ENCODE measurements at regions not wholly inside any gene's neighbourhood (a gene's known extent, or its start where the extent isn't known, plus 50 kb on each side); places are given as distances from the start of the nearest gene placed in this dataset.
"Not testable (repeated sequence)": the region's sequence is repeated elsewhere in the genome, so short reads cannot be mapped to it uniquely, and the experiment has no call there.

DNA sequence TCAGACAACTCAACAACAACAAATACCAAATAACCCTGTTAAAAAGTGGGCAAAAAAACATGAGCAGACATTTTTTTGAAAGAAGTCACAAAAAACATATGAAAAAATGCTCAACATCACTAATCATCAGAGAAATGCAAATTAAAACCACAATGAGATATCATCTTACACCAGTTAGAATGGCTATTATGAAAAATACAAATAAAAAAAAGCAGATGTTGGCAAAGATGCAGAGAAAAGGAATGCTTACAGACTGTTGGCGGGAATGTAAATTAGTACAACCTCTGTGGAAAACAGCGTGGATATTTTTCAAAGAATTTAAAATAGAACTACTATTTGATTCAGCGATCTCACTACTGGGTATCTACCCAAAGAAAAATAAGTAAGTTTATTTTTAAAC, 114.0 kb downstream of the SLC38A4 start:
- DNase-seq, result no peak

DNA sequence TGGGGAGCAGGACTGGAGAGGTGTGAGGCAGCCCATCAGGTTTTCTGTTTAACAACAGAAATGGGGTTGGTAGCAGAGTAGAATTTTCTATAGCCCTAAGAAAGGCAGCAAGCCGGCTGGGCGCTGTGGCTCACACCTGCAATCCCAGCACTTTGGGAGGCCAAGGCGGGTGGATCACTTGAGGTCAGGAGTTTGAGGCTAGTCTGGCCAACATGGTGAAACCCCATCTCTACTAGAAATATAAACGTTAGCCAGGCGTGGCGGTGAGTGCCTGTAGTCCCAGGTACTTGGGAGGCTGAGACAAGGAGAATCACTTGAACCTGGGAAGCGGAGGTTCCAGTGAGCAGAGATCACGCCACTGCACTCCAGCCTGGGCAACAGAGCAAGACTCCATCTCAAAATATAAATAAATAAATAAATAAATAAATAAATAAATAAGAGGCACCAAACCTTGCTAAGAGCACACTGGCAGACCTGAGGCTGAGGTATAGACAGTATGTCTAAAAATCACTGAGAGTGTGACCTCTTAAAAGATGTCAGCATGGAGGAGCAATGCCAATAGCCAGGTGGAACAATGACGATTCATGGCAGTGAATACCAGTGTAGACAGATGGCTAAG, 115.6 kb downstream of the SLC38A4 start:
- no peak for DNase-seq

DNA sequence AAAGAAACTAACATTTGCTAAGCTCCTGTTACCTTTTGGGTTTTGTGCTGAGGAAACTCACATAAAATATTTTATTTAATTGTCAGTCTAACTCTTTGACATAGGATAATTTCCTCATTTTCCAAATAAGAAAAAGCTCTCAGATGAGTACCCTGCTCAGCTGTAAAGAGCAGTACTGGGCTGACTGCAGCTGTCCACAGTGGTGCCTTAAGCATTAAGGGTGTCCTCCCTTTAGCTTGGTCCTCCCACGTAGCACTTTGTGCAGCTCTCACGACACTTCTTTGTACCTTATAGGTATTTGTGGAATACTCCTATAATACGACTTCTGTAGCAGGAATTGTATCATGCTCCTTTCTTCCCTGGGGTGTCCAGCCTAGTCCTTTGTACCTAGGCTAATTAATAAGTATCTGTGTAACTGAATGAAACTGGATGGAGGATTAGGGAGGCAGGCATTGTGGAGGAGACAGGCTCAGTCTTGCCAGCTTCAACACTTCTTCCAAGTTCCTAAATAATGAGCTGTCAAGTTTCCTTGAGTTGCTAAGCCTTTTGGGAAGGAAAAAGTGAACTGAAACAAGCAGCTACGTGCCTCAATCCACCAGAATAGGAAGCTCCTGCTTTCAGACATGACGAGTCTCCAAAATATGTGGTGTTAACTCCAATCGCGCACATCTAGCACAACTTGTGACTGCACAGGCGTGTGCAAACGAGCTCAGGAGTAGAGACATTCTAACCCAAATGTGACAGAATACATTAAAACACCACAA, 123.0 kb downstream of the SLC38A4 start:
- DNase-seq, result no peak

DNA sequence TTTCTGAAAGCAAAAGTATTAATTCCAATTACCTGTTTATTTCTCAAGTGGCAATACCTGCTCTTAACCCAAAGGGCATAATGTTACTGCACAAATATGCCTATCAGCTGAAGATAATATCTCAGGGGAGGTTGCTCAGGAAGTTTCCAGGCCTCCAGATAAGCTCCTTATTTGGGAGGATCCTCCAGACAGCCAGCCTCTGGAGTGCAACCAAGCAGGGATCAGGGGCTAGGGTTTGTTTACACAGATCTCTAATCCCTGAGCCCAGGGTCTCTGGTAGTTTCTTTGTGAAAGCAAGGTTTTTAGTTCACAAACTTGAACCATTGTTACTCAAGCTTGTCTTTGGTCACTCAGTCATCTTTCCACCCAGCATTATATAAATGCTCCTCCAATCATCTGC, 124.4 kb downstream of the SLC38A4 start:
- no peak for DNase-seq

DNA sequence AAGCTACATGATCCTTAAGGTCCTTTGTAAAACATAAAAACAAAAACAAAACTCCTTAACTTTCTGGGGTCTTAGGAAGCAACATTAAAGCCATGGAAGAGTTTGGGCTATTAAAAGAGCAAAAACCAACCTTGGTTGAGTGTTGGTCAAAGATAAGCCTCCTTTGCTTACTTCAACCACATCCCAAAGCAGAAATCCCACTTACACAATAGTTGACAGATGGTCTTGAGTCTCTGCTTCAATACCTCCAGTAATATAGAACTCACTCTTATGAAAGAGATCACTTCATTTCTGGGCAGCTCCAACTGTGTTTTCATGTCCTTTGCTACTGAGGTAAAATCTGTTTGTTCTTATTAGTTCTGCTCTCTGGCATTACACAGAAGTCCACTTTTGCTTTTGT, 125.8 kb downstream of the SLC38A4 start:
- no peak for DNase-seq

DNA sequence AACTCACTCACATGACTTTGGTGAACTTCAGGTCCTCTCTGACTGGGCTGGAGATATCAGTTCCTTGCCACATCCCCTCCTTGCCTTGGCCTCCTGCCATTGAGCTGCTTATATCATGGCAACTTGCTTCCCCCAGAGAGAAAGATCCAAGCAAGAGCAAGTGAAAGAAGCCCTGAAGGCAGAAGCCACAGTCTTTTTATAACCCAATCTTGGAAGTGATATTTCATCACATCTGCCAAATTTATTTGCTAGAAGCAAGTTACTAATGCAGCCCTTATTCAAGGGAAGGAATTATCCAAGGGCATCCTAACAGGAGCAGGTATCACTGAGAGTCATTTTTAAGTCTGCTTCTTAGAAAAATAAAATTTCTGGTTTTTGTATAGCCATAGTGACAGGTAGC, 127.8 kb downstream of the SLC38A4 start:
- no peak for DNase-seq

DNA sequence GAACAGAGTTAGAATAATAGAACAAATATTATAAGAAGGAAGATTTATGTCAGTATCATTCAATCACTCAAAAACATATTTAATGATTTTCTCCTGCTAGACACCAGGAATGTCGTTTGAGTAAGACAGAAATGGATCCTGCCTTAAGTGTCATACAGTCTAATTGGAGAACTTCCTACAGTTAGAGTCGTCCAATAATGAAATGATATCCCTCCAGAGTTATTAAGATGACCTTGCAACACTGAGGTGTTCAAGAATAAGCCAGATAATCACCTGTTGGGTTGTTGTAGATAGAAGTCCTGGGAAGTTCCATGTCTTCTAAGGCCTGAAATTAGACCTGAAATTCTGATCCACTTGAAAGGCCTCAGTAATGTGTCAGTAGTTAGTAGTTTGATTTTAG, 132.3 kb downstream of the SLC38A4 start:
- no peak for DNase-seq

DNA sequence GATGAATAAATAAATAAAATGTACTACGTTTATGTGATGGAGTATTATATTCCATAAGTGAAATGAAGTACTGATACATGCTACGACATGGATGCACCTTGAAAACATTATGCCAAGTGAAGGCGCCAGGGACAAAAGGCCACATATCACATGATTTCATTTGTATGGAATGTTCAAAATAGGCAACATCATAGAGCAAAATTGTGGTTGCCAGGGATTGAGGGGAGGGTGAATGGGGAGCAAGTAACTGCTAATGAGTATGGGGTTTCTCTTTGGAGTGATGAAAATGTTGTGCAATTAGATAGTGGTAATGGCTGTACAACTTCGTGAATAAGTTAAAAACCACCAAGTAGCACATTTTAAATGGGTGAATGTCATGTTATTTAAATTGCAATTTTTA, 132.8 kb downstream of the SLC38A4 start:
- DNase-seq, result no peak

DNA sequence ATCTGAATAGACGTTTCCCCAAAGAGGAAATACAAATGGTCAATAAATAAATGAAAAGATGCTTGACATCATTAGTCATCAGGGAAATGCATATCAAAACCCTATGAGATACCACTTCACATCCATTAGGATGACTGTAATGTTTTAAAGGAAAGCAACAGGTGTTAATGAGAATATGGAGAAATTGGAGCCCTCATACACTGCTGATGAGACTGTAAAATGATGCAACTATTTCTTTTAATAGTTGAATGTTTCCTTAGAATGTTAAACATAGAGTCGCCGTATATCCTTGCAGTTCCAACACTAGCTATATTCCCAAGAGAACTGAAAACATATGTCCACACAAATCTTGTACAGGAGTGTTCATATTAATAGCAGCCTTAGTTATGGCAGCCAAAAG, 133.2 kb downstream of the SLC38A4 start:
- DNase-seq, result no peak

DNA sequence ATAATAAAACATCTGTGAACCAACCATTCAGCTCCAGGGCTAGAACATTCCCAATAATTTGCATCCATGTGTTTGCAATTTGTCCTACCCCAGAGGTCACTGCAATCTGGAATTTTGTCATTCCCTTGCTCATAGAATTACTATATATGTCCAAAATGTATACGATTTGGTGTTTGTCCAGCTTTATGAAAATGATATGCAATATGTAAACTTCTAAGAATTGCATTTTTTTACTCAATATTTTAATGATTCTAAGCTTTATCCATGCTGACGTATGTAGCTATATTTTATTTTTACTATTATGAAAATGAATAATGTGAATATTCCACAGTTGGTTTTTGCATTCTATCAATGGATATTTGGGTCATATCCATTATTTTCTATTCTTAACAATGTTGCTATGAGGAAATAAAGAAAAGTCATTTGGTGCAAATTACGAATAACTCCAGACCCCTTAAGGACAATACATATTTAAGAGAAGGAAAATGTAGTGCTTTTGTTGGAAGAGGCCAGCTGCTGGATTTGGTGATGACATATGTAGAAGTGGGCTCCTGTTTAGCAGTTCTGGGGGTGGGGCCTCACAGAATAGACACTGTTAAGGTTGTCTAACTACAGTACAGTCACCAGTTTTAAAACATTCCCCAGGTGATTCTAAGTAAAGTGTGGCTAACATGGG, 139.4 kb downstream of the SLC38A4 start:
- no peak for DNase-seq

DNA sequence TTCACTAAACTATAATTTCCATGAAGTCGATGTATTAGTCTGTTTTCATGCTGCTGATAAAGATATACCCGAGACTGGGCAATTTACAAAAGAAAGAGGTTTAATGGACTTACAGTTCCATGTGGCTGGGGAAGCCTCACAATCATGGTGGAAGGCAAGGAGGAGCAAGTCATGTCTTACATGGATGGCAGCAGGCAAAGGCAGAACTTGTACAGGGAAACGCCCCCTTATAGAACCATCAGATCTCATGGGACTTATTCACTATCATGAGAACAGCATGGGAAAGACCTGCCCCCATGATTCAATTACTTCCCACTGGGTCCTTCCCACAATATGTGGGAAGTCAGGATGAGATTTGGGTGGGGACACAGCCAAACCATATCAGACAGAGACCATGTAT, 141.6 kb downstream of the SLC38A4 start:
- not testable (repeated sequence) for DNase-seq

DNA sequence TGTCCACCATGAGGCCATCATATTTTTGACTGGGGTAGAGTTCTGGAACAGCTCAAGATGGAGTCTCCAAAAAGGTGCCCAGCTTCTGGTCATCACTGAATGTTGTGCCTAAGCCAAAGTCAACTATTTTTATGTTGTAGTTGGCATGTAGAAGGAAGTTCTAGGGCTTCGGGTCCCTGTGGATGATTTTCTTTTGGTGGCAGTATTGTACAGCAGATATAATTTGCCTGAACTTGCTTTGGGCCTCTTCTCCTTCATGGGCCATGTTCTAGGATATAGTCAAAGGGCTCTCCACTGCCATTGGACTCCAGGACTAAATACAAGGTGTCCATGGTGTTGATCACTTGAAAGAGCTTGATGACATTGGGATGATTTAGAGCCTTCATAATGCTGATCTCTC, 143.6 kb downstream of the SLC38A4 start:
- no peak for DNase-seq

DNA sequence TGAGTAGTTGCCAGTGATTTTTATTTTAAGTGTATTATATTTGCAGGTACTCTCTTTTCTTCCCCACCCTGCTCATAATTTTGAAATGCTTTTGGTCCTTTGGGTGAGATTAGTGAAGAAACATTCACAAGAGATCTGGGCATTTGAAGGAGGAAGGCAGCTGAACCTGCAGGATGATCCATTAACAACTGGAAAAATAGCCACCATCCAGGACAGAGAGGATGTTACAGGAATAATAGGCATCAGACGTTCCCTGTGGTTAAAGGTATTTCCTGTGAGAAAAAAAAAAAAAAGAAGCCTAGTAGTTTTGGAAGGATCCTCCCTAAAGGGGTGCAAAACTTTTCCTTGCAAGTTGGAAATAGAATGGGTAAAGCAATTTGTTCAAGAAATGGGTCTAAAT, 145.3 kb downstream of the SLC38A4 start:
- DNase-seq, result no peak

DNA sequence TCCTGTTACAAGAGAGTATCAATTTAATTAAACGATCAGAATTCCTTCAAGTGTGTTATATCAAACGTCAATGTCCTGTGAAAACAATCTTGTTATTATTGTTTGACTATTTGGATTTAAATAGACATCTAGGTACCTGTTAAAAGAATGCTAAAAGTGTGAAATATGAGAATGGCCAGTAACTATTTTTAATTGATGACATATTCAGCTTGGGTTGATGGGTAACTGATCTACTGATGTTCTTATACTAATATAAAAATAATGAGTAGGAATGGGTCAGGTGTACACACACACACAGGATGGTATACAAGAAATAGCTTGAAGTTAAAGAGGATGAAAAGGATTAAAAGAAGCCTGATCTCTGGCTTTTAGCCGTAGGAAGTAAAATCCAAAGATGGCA, 146.0 kb downstream of the SLC38A4 start:
- DNase-seq, result no peak

DNA sequence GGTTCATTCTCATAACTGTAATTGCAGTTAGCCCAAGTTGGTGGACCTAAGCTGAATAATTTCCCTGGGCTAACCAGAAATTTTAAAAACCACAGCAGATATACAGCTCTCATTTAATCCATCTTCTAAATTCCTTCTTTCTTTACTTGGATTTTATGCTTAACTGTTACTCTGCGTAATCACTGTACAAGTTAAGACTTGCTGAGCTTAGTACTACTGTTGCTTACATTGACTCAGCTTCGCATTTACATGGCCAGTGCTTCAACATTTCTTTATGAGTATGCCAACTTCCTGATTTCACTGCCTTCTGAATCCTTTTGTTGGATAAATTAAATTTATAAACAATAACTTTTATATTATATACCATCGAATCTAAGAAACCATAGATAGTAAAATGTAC, 147.4 kb downstream of the SLC38A4 start:
- no peak for DNase-seq

DNA sequence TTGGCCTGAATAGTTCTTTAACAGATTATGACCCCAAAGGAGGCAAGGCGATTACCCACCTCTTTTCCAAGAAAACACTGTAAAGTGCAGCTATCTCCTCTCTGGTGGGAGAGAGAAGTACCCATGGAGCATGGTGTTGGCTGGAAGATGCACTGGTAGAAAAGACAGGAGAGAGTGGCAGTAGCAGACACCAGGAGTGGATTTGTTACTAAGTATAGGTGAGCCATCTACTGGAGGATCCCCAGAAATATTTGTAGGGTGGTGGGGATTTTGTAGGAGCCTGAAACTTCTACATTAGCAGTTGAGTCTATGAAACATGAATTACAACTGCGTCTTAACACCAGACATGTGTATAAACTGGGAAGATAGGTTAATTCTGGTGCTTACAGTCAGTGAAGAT, 148.0 kb downstream of the SLC38A4 start:
- DNase-seq, result no peak

DNA sequence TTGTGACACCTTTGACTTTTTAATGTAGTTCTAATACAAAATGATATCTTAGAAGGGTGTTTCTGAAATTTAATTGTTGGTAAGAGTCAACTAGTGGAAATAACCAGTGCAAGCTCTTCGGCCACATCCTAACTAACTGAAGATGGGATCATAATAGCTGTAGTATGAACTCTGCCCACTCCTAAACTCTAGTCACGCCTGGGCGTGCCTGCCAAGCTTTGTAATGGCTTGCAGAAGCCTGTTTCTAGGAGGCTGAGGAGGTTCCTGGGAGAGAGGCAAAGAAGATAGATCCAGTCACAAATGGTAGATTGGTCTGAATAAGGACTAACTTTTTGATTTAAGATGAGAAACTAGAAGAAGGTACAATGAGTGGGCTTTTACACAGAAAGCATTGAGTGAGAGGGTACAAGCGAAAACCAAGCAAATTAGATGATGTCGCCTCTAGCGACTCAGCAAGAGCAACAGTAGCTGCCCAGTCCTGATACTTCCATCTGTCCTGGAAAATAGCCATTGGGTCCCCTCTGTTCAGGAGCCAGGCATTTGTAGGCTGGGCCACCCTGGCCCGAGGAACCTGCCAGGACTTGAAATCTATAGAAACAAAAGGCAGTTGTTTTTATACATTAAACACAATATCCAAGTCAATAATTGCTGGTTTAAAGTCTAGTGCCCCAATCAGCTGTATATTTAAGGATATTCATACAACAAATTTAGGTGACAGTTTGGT, 148.8 kb downstream of the SLC38A4 start:
- no peak for DNase-seq

DNA sequence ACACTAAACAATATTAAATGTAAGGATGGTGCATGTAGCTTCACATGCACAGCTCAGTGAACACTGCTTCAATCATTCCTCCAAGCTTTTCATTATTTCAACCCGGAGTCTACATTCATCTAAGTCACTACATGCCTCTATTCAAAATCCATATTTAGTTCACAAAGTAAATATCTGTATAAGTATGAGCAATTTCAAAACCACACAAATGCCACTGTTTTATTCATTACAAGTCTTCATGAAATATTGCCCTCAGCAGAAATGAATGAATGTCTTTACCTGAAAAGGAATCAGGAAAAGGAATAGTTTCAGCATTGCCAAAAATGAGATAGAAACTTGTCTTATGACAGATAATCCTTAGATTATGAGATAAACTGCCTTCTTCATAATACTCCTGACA, 149.4 kb downstream of the SLC38A4 start:
- DNase-seq, result no peak

DNA sequence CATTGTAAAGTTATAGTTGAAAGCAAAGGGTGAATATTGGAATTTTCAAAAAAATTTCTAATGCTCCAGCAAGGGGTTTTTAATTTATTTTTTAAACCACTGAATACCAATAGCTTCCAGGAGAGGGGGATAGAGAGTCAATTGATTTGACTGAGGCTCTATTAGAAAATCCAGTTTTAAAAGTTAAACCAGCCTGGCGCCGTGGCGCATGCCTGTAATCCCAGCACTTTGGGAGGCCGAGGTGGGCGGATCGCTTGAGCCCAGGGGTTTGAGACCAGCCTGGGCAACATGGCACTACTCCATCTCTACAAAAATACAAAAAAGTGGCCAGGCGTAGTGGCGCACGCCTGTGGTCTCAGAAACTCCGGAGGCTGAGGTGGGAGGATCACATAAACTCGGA, 150.1 kb downstream of the SLC38A4 start:
- DNase-seq, result no peak

DNA sequence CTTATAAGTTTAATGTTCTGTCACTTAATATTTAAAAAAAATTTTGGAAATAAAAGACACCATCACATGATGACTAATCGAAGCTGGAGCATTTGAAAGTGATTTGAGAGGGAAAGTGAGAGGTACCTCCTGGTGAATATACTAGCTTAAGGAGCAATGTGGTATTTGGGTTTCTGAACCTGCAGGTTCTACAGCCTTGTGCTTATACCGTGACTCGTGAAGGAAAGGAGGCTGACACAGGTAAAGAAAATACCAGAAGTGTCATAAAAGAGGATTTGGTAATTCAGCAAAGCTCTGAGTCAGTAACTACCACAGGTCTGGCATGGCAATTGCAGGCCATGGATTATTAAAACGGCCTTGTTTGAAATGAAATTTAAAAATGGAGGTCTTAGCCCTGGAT, 151.0 kb downstream of the SLC38A4 start:
- no peak for DNase-seq

DNA sequence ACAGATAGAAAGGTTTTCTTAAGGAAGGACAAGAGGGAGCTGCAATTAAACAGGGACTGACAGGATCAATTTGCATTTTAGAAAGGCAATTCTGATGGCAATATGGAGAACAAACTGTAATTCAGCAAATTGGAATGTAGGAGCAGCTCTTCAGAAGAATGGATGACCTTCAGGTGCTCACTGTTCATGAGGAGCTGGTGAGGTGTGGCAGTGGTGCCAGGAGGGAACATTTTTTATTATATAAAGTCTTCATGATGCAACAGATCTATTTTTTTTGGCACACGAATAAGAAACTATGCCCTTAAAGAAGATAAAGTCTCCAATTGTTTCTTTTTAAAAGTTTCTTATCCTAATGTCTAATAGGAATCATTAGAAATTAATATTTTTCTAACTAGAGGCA, 151.7 kb downstream of the SLC38A4 start:
- DNase-seq, result no peak

DNA sequence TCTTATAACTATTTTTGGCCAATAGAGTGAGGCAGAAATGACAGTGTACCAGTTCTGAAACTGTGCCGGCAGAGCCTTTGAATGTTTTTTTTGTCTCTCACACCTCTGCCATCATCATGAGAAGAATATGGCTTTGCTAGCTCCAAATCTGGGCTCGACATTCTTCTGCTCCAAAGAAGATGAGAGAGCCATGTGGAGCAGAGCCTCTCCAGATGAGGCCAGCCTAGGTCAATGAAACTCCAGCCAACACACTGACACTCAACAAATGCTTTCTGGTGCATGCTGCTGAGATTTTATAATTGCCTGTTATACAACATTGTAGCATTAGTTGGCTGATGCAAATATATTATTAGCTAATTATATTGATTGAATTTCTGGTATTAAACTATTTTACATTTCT, 154.7 kb downstream of the SLC38A4 start:
- DNase-seq, result no peak

DNA sequence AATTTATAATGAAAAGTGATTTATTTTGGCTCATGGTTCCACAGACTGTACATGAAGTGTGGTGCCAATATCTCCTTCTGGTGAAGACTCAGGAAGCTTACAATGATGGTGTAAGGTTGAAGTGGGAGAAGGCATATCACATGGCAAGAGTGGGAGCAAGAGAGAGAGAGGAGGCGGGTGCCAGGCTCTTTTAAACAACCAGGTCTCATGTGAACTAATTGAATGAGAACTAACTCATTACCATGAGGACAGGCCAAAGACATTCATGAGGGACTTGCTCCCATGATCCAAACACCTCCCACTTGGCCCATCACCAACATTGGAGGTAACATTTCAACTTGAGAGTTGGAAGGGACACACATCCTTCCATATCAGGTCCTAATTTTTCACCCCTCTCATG, 155.2 kb downstream of the SLC38A4 start:
- no peak for DNase-seq

DNA sequence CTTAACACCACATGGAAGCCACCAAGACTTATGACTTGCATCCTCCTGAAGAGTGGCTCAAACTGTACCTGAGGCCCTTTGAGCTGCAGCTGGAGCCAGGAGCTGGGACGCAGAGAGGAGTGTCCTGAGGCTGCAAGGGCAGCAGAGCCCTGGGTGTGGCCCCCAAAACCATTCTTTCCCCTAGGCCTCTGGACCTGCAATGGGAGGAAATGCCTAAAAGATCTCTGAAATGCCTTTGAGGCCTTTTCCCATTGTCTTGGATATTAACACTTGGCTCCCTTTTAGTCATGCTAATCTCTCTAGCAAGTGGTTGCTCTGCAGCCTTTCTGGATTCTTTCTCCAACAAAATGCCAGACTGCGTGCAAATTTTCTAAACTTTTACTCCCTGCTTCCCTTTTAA, 156.1 kb downstream of the SLC38A4 start:
- no peak for DNase-seq

All from 8988T (cell line).